ENCODE measurements at regions not wholly inside any gene's neighbourhood (a gene's known extent, or its start where the extent isn't known, plus 50 kb on each side); places are given as distances from the start of the nearest gene placed in this dataset.

GRCh38 chr7:19352305-19352695, 207.1 kb upstream of the FERD3L start:
- TF ChIP-seq, protein P1, sequence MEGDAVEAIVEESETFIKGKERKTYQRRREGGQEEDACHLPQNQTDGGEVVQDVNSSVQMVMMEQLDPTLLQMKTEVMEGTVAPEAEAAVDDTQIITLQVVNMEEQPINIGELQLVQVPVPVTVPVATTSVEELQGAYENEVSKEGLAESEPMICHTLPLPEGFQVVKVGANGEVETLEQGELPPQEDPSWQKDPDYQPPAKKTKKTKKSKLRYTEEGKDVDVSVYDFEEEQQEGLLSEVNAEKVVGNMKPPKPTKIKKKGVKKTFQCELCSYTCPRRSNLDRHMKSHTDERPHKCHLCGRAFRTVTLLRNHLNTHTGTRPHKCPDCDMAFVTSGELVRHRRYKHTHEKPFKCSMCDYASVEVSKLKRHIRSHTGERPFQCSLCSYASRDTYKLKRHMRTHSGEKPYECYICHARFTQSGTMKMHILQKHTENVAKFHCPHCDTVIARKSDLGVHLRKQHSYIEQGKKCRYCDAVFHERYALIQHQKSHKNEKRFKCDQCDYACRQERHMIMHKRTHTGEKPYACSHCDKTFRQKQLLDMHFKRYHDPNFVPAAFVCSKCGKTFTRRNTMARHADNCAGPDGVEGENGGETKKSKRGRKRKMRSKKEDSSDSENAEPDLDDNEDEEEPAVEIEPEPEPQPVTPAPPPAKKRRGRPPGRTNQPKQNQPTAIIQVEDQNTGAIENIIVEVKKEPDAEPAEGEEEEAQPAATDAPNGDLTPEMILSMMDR (IDR thresholded peaks at IDR 0.05) = no peak
- TF ChIP-seq POLR2A (IDR thresholded peaks at IDR 0.05) = no peak
